CMK (cell line): ENCODE measurements at regions not wholly inside any gene's neighbourhood (a gene's known extent, or its start where the extent isn't known, plus 50 kb on each side); places are given as distances from the start of the nearest gene placed in this dataset.

ENCODE experiments used
- DNase-seq: peaks from one replicate; pipeline ENCODE4 v3.0.0-alpha.2; 2010; ENCODE audit warnings: low read depth

DNA sequence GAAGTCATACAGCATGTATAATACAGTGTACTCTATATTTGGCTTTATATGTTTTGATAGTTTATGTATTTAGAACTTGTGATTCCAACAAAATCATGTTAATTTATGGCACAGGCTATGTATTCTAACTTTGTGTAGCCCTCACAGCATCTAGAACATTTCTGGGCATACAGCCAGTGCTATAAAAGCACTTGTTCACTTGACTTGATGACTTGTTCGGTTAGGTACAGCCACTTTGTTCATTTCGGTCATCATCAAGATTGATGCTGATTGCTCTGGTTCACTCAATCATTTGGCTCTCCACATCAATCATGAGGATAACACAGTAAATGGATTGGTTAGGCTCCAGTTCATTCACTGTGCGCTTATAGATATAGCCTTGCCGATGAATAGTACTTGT, 97.6 kb upstream of the IRS4 start:
- no peak for DNase-seq

- no peak for DNase-seq
Observed at GRCh38 chrX:108811891-108812290, 75.5 kb upstream of the IRS4 start.

DNA sequence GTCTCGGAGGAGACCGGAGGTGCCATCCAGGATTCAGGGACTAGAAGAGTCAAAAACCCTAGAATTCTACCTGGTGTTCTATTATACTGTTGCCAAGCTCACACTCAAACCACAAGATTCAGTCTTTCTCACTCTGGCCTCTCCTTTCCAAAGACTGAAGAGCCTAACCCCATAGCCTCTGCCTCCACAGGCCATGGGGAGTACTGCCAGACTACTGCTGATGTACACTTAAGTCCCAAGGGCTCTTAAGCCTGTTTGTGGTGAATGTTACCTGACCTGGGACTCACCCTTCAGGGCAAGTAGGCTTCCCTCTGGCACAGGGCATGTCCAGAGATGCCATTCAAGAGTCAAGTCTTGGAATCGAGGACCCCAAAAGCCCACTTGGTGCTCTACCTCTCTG, 58.9 kb upstream of the IRS4 start:
- DNase-seq: no peak
